IMR-90 (cell line): ENCODE measurements at regions not wholly inside any gene's neighbourhood (a gene's known extent, or its start where the extent isn't known, plus 50 kb on each side); places are given as distances from the start of the nearest gene placed in this dataset.

ENCODE experiments used
- ATAC-seq: fragments of 200-7000 bp; cut with Tn5 transposase; 2 replicates; pipeline ENCODE4 v1.9.1; 2020; ENCODE audit warnings: low read depth, mild to moderate bottlenecking, moderate library complexity
- BruUV-seq: library from RNA; stranded (reverse); fragments of 400-500 nt; replicated peaks from 2 replicates; lab custom pipeline; 2021; lab: Mats Ljungman, UMichigan
- CTCF ChIA-PET: fragments of 300-600 bp; formaldehyde crosslinking; extraction: SDS; loops from one replicate; lab custom pipeline; 2021; ENCODE audit warnings: antibody characterized with exemption; lab: Yijun Ruan, JAX
- POLR2A ChIA-PET: fragments of 300-600 bp; sonication (Branson Sonifier 250); formaldehyde crosslinking; loops from one replicate; lab custom pipeline; 2022; ENCODE audit warnings: antibody characterized with exemption; ENCODE audit not compliant: unreplicated experiment; lab: Charles Lee
- DNase-seq: peaks from one replicate; pipeline ENCODE4 v3.0.0; 2013
- H2AFZ ChIP-seq: replicated peaks from 2 replicates; pipeline ENCODE3; 2013; ENCODE audit warnings: low read length, mild to moderate bottlenecking; ENCODE audit not compliant: poor library complexity
- H2AK5ac ChIP-seq: 2 replicates; pipeline ENCODE4 v1.6.1; 2013; ENCODE audit warnings: low read depth, low read length, inconsistent platforms
- H2AK9ac ChIP-seq: replicated peaks from 2 replicates; pipeline ENCODE3; 2013; ENCODE audit warnings: mild to moderate bottlenecking, low read depth, low read length, moderate library complexity; ENCODE audit not compliant: poor library complexity
- H2BK120ac ChIP-seq: 2 replicates; pipeline ENCODE4 v1.6.1; 2013; ENCODE audit warnings: low read depth, low read length, inconsistent platforms
- H2BK15ac ChIP-seq: 3 replicates; pipeline ENCODE4 v1.6.1; 2013; ENCODE audit warnings: low read depth, low read length, inconsistent platforms
- H2BK20ac ChIP-seq: 2 replicates; pipeline ENCODE4 v1.6.1; 2013; ENCODE audit warnings: low read depth, mild to moderate bottlenecking, inconsistent platforms, low read length, moderate library complexity
- H2BK5ac ChIP-seq: 2 replicates; pipeline ENCODE4 v1.6.1; 2013; ENCODE audit warnings: mild to moderate bottlenecking, low read depth, low read length, inconsistent platforms; ENCODE audit not compliant: poor library complexity, severe bottlenecking
- H3K14ac ChIP-seq: replicated peaks from 2 replicates; pipeline ENCODE4 v1.6.1; 2013; ENCODE audit warnings: low read depth, low read length, inconsistent platforms
- H3K18ac ChIP-seq: 2 replicates; pipeline ENCODE4 v1.6.1; 2013; ENCODE audit warnings: low read depth, low read length, control low read depth
- H3K23ac ChIP-seq: 2 replicates; pipeline ENCODE4 v1.6.1; 2013; ENCODE audit warnings: low read depth, low read length, inconsistent platforms
- H3K27ac ChIP-seq: 2 replicates; pipeline ENCODE4 v1.5.1; 2013; ENCODE audit warnings: mild to moderate bottlenecking, control low read depth, low read length; ENCODE audit not compliant: insufficient read depth
- H3K27me3 ChIP-seq: 2 replicates; pipeline ENCODE4 v1.6.1; 2013; ENCODE audit warnings: low read length; ENCODE audit not compliant: control insufficient read depth, insufficient read depth
- H3K36me3 ChIP-seq: 2 replicates; pipeline ENCODE4 v1.6.1; 2013; ENCODE audit warnings: low read length, mixed read lengths; ENCODE audit not compliant: control insufficient read depth, insufficient read depth
- H3K4ac ChIP-seq: 2 replicates; pipeline ENCODE4 v1.6.1; 2013; ENCODE audit warnings: low read depth, low read length, inconsistent platforms
- H3K4me1 ChIP-seq: 2 replicates; pipeline ENCODE4 v1.6.1; 2013; ENCODE audit warnings: low read length, mixed read lengths; ENCODE audit not compliant: control insufficient read depth, insufficient read depth
- H3K4me2 ChIP-seq: 2 replicates; pipeline ENCODE4 v1.6.1; 2013; ENCODE audit warnings: low read depth, mild to moderate bottlenecking, control low read depth, low read length, moderate library complexity
- H3K4me3 ChIP-seq: 2 replicates; pipeline ENCODE4 v1.5.1; 2013; ENCODE audit warnings: low read depth, mild to moderate bottlenecking, control low read depth, low read length, moderate library complexity; ENCODE audit not compliant: insufficient read depth
- H3K56ac ChIP-seq: 2 replicates; pipeline ENCODE4 v1.6.1; 2013; ENCODE audit warnings: low read length, inconsistent platforms; ENCODE audit not compliant: insufficient read depth; ENCODE audit errors: extremely low read depth
- H3K79me1 ChIP-seq, 2 experiments: 2 replicates each; pipeline ENCODE4 v1.6.1; 2013; ENCODE audit warnings: low read length in 2 of 2, inconsistent platforms in 1 of 2, low read depth in 1 of 2
- H3K9ac ChIP-seq: 2 replicates; pipeline ENCODE4 v1.6.1; 2013; ENCODE audit warnings: low read depth, low read length, control low read depth
- H3K9me1 ChIP-seq: 2 replicates; pipeline ENCODE4 v1.6.1; 2013; ENCODE audit warnings: low read length, inconsistent platforms; ENCODE audit not compliant: insufficient read depth
- H3K9me3 ChIP-seq: 2 replicates; pipeline ENCODE4 v1.6.1; 2013; ENCODE audit warnings: low read length; ENCODE audit not compliant: control insufficient read depth, insufficient read depth
- H4K20me1 ChIP-seq: 2 replicates; pipeline ENCODE4 v1.6.1; 2013; ENCODE audit warnings: low read length, inconsistent platforms; ENCODE audit not compliant: insufficient read depth
- H4K5ac ChIP-seq: 2 replicates; pipeline ENCODE4 v1.6.1; 2013; ENCODE audit warnings: mild to moderate bottlenecking, low read depth, low read length, control low read depth
- H4K8ac ChIP-seq, 2 experiments: 2 replicates each; pipeline ENCODE4 v1.6.1; 2013; ENCODE audit warnings: low read depth in 2 of 2, low read length in 2 of 2, control low read depth in 1 of 2, inconsistent platforms in 1 of 2
- H4K91ac ChIP-seq: 2 replicates; pipeline ENCODE4 v1.6.1; 2013; ENCODE audit warnings: low read depth, low read length, inconsistent platforms; ENCODE audit not compliant: insufficient read depth
- BHLHE40 ChIP-seq: fragments of 150-350 bp; IDR thresholded peaks from 2 replicates; pipeline ENCODE4 v1.6.1; 2016; ENCODE audit warnings: mild to moderate bottlenecking, low read depth, low read length
- CHD1 ChIP-seq: IDR thresholded peaks from 2 replicates; pipeline ENCODE4 v1.6.1; 2012; ENCODE audit warnings: low read depth, low read length, improper control_type of control experiment
- FOS ChIP-seq: fragments of 150-350 bp; IDR thresholded peaks from 2 replicates; pipeline ENCODE4 v1.6.1; 2016; ENCODE audit warnings: low read depth, low read length
- MAFK ChIP-seq: IDR thresholded peaks from 2 replicates; pipeline ENCODE4 v1.6.1; 2012; ENCODE audit warnings: low read depth, low read length, improper control_type of control experiment
- NFE2L2 ChIP-seq: fragments of 150-350 bp; IDR thresholded peaks from 2 replicates; pipeline ENCODE4 v1.6.1; 2016; ENCODE audit warnings: low read depth, mild to moderate bottlenecking, low read length
- RCOR1 ChIP-seq: IDR thresholded peaks from 2 replicates; pipeline ENCODE4 v1.6.1; 2012; ENCODE audit warnings: mild to moderate bottlenecking, low read length, improper control_type of control experiment; ENCODE audit not compliant: insufficient replicate concordance
- WGBS, 2 experiments: methylation state at CpG; one replicate each; pipeline versions ENCODE4 v1.1.5 to v1.1.7; 2013; ENCODE audit warnings: missing lambda C conversion rate in 2 of 2; ENCODE audit not compliant: insufficient read length in 1 of 2; ENCODE audit errors: extremely low coverage in 2 of 2; 5-methylcytosine and 5-hydroxymethylcytosine counted together
- dilution Hi-C: fragments of 300-500 bp; cut with HindIII; formaldehyde crosslinking; loops from one replicate; pipeline ENCODE4 v1.14.3; 2018; ENCODE audit warnings: low sequenced_read_pairs; ENCODE audit not compliant: unreplicated experiment
- in situ Hi-C: fragments of 300-500 bp; cut with MboI; formaldehyde crosslinking; loops from 3 replicates; pipeline ENCODE4 v1.14.3; 2019; ENCODE audit warnings: low sequenced_read_pairs, inconsistent platforms, mixed read lengths
- intact Hi-C: fragments of 100-400 bp; cut with micrococcal nuclease; formaldehyde crosslinking; loops from 2 replicates; pipeline ENCODE4 v1.10.0; 2022

DNA sequence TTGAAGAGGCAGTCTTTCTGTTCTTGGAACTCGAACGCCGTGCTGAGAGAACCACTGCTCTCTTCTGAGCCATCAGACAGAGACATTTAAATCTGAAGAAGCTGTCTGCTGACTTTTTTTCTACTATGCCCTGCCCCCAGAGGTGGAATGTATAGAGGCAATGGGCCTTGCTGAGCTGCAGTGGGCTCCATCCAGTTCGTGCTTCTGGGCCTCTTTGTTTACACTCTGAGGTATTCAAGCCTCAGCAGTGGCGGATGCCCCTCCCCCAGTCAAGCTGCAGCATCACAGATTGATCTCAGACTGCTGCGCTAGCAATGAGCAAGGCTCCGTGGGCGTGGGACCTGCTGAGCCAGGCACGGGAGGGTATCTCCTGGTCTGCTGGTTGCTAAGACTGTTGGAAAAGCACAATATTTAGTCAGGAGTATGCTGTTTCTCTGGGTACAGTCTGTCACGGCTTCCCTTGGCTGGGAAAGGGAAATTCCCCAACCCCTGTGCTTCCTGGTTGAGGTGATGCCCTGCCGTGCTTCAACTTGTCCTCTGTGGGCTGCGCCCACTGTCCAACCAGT, 526.8 kb downstream of the CD109 start:
- H4K5ac ChIP-seq, result peak overlapping the region; percentile 73
- no peaks in the 10 kb centered on the region for H3K36me3 ChIP-seq
- ATAC-seq, result peak; percentile 86
- H3K9me3 ChIP-seq, result no peaks in the 10 kb centered on the region
- peak overlapping the region; percentile 92 for H2BK120ac ChIP-seq
- peak overlapping the region; percentile 63 for H2BK20ac ChIP-seq
- no peak overlapping the region for H3K9ac ChIP-seq
- H4K8ac ChIP-seq, result peak overlapping the region; percentile 31 to 66; a peak in 3 of 4 replicates
- BruUV-seq, result no TSS peak
- peak overlapping the region; percentile 74; the same call in 1 of the 3 replicates for H2BK15ac ChIP-seq
- no peaks in the 10 kb centered on the region for H3K79me1 ChIP-seq
- H2AK9ac ChIP-seq, result no peak overlapping the region
- dilution Hi-C loops, result no loop called here
- TF ChIP-seq FOS (no peak; the same call in 1 of the 2 replicates), RCOR1 (peak; percentile 35), CHD1 (no peak), BHLHE40 (peak; percentile 75; the same call in 1 of the 2 replicates), MAFK (peak; percentile 68), NFE2L2 (no peak)
- no peak overlapping the region for H3K4me3 ChIP-seq
- peak overlapping the region; percentile 70 for H4K91ac ChIP-seq
- H2BK5ac ChIP-seq, result peak overlapping the region; percentile 57
- H3K56ac ChIP-seq, result peak overlapping the region; percentile 31; the same call in 1 of the 2 replicates
- WGBS, 2 experiments, result 49% methylated on average over 4 of the region's 12 CpGs; no CpG with 5 or more reads in 1 of the 2 experiments
- no peaks in the 10 kb centered on the region for H3K27me3 ChIP-seq
- peak overlapping the region; percentile 88 for H3K4ac ChIP-seq
- CTCF ChIA-PET, result no interaction called here
- H2AFZ ChIP-seq, result peak overlapping the region; percentile 81
- peak overlapping the region; percentile 23; the same call in 1 of the 2 replicates for H3K27ac ChIP-seq
- H3K4me2 ChIP-seq, result peak overlapping the region; percentile 40
- H3K23ac ChIP-seq, result peak overlapping the region; percentile 48; the same call in 1 of the 2 replicates
- in situ Hi-C loops, result no loop called here
- no peaks in the 10 kb centered on the region for H4K20me1 ChIP-seq
- peak overlapping the region; percentile 73 for H3K18ac ChIP-seq
- peak; percentile 89 for DNase-seq
- peak overlapping the region; percentile 65; the same call in 1 of the 2 replicates for H2AK5ac ChIP-seq
- H3K14ac ChIP-seq, result peak overlapping the region; percentile 76
- POLR2A ChIA-PET, result no interaction called here
- H3K4me1 ChIP-seq, result peaks cover 8% of the 10 kb centered on the region
- intact Hi-C loops, result no loop called here
- H3K9me1 ChIP-seq, result peaks cover 4% of the 10 kb centered on the region
